ENCODE measurements at regions not wholly inside any gene's neighbourhood (a gene's known extent, or its start where the extent isn't known, plus 50 kb on each side); places are given as distances from the start of the nearest gene placed in this dataset.

DNA sequence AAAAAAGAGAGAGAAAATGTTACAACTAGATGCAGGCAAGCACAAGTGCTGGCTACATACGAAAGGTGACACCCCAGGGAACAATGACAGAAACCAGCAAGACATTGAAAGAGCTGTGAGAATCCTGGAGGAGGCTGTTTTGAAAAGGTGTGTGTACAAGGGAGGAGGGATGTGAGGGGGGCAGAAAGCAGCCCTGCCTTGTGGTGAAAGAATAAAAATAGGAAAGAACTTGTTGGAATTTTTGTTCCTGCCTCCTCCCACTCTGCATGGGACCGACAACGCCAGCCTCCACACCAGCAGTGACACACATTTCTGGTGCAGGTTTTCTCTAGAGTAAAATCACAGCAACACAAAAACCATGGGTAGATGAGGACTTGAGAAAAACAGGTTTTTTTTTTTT lies 1258.6 kb downstream of the PCDH9 start:
- no peak for DNase-seq
- no peak overlapping the region for H3K27ac ChIP-seq (ENCODE audit: low read length)
- H3K4me3 ChIP-seq (ENCODE audit: low read length), result no peak overlapping the region
- H3K9me3 ChIP-seq (ENCODE audit: control insufficient read depth, low read depth, low read length), result no peaks in the 10 kb centered on the region
- 75% methylated on average over 1 of the region's 3 CpGs for WGBS (ENCODE audit: insufficient coverage, low lambda C conversion rate)
- no peaks in the 10 kb centered on the region for H3K27me3 ChIP-seq (ENCODE audit: control insufficient read depth, insufficient read depth, low read length)
- H3K4me1 ChIP-seq (ENCODE audit: control insufficient read depth, insufficient read depth, low read length), result no peaks in the 10 kb centered on the region
- H3K36me3 ChIP-seq (ENCODE audit: control insufficient read depth, insufficient read depth, low read length), result no peaks in the 10 kb centered on the region

DNA sequence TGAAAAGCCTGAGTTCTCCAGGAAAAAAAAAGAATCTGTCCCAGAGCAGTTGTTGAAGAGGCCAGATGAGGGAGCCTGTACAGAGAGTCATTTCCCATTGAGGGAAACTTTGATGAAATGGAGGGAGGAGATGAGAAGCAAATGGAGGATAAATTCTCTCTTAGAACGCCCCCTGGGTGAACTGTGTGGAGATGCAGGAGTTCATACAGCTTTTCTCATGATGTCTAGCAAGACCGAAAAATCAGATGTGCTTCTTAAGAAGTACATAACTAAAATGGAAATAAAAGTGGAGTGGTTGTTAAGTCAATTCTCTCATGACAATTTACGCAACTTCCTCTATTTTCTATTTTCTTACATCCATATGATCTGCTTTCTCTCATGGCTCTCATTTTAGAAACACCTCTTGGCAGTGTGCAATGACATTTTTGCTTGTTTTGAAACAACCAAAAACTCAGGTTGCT lies 1263.1 kb downstream of the PCDH9 start:
- Histone ChIP-seq H3K4me3 (ENCODE audit: low read length) (no peak overlapping the region), H3K4me1 (ENCODE audit: control insufficient read depth, insufficient read depth, low read length) (no peaks in the 10 kb centered on the region), H3K27me3 (ENCODE audit: control insufficient read depth, insufficient read depth, low read length) (no peaks in the 10 kb centered on the region), H3K9me3 (ENCODE audit: control insufficient read depth, low read depth, low read length) (no peaks in the 10 kb centered on the region), H3K36me3 (ENCODE audit: control insufficient read depth, insufficient read depth, low read length) (no peaks in the 10 kb centered on the region), H3K27ac (ENCODE audit: low read length) (no peak overlapping the region)
- WGBS (ENCODE audit: insufficient coverage, low lambda C conversion rate), result 100% methylated on average over 1 of the region's 3 CpGs
- DNase-seq, result no peak

DNA sequence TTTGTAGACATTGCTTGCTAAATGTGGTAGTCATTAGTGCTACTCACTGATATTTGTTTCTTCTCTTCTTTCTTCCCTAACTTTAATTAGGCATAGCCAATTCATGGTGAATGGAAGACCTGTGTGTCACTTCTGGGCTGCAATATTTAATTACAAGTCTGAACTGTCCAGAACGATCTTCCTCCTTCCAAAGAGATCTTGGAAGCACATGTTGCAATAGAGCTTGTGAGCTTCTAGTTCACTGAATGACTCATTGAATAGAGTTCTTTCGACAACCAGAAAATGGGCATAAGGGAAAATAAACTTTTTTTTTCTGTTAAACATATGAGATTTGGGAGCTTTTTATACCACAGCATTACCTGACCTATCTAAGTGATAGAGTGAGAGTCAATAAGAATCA lies 1264.6 kb downstream of the PCDH9 start:
- Histone ChIP-seq H3K27me3 (ENCODE audit: control insufficient read depth, insufficient read depth, low read length) (no peaks in the 10 kb centered on the region), H3K4me3 (ENCODE audit: low read length) (no peak overlapping the region), H3K4me1 (ENCODE audit: control insufficient read depth, insufficient read depth, low read length) (no peaks in the 10 kb centered on the region), H3K27ac (ENCODE audit: low read length) (no peak overlapping the region), H3K9me3 (ENCODE audit: control insufficient read depth, low read depth, low read length) (no peaks in the 10 kb centered on the region), H3K36me3 (ENCODE audit: control insufficient read depth, insufficient read depth, low read length) (no peaks in the 10 kb centered on the region)
- 88% methylated on average over 1 of the region's 2 CpGs for WGBS (ENCODE audit: insufficient coverage, low lambda C conversion rate)
- DNase-seq, result no peak

DNA sequence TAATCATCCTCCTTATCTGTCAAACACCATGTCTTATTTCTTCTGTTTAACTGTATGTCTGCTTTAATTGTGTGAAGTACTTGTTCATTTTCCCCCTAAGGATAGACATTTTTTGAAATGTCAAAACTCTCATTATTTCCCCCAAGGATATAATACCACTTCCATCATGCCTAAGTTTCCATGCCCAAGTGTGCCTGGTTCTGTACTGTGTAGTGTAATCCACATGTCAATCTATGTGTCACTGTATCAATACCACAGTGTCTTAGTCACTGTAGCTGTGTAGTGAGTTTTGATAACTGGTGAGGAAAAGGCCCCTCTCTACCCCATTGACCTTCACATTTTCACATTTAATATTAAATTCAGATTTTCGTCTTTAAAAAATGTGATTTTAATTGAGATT lies 1265.5 kb downstream of the PCDH9 start:
- H3K36me3 ChIP-seq (ENCODE audit: control insufficient read depth, insufficient read depth, low read length), result no peaks in the 10 kb centered on the region
- no peaks in the 10 kb centered on the region for H3K9me3 ChIP-seq (ENCODE audit: control insufficient read depth, low read depth, low read length)
- H3K27ac ChIP-seq (ENCODE audit: low read length), result no peak overlapping the region
- H3K4me1 ChIP-seq (ENCODE audit: control insufficient read depth, insufficient read depth, low read length), result no peaks in the 10 kb centered on the region
- no peaks in the 10 kb centered on the region for H3K27me3 ChIP-seq (ENCODE audit: control insufficient read depth, insufficient read depth, low read length)
- no peak overlapping the region for H3K4me3 ChIP-seq (ENCODE audit: low read length)
- 100% methylated on average over 1 of the region's 1 CpG for WGBS (ENCODE audit: insufficient coverage, low lambda C conversion rate)
- DNase-seq, result no peak

DNA sequence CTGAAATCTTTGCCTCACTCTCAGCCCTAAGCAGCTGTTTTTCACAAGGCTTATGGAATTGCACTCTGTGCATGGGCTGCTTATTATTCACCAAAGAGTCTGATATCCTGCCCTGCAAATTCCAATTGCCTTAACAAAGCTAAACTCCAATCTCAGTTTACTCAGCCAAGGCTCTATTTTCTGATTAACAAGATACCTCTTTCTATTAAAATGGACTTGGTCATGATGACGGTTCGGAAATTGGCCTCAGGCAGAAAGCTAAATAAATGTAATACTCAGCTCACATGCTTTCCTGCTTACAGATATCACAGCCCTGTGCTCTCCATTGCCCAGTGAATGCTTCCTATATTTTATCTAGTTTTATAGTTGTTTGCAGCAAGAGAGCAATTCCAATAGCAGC lies 1270.8 kb downstream of the PCDH9 start:
- no peaks in the 10 kb centered on the region for H3K27me3 ChIP-seq (ENCODE audit: control insufficient read depth, insufficient read depth, low read length)
- DNase-seq, result no peak

DNA sequence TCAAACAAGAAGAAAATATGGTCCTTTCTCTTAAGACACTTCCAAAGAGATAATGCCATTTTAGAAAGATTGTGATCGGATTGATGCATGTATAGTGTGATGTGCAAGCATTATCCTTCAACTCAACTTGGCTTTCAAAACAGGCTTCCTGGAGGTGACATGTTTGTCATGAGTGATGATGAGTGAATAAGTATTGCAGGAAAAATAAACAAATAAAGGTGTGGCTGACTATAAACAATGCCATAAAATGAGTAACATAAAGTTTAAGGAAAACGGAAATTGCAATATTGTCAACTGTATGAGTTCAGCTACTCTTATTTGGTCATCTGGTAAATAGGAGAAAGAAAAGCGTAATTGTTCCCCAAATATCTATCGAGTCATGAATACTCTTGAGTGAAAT lies 1283.7 kb downstream of the PCDH9 start:
- no peak for DNase-seq
- Histone ChIP-seq H3K9me3 (ENCODE audit: control insufficient read depth, low read depth, low read length) (no peaks in the 10 kb centered on the region), H3K36me3 (ENCODE audit: control insufficient read depth, insufficient read depth, low read length) (no peaks in the 10 kb centered on the region), H3K4me1 (ENCODE audit: control insufficient read depth, insufficient read depth, low read length) (no peaks in the 10 kb centered on the region), H3K4me3 (ENCODE audit: low read length) (no peak overlapping the region), H3K27ac (ENCODE audit: low read length) (no peak overlapping the region), H3K27me3 (ENCODE audit: control insufficient read depth, insufficient read depth, low read length) (no peaks in the 10 kb centered on the region)
- 100% methylated on average over 3 of the region's 4 CpGs for WGBS (ENCODE audit: insufficient coverage, low lambda C conversion rate)

More for the DNA sequence above, 1270.8 kb downstream of the PCDH9 start:
- no peaks in the 10 kb centered on the region for H3K36me3 ChIP-seq (ENCODE audit: control insufficient read depth, insufficient read depth, low read length)
- no CpG with 5 or more reads among the region's 2 CpGs for WGBS (ENCODE audit: insufficient coverage, low lambda C conversion rate)
- H3K9me3 ChIP-seq (ENCODE audit: control insufficient read depth, low read depth, low read length), result peaks cover 4% of the 10 kb centered on the region
- H3K27ac ChIP-seq (ENCODE audit: low read length), result no peak overlapping the region
- H3K4me3 ChIP-seq (ENCODE audit: low read length), result no peak overlapping the region
- H3K4me1 ChIP-seq (ENCODE audit: control insufficient read depth, insufficient read depth, low read length), result no peaks in the 10 kb centered on the region

DNA sequence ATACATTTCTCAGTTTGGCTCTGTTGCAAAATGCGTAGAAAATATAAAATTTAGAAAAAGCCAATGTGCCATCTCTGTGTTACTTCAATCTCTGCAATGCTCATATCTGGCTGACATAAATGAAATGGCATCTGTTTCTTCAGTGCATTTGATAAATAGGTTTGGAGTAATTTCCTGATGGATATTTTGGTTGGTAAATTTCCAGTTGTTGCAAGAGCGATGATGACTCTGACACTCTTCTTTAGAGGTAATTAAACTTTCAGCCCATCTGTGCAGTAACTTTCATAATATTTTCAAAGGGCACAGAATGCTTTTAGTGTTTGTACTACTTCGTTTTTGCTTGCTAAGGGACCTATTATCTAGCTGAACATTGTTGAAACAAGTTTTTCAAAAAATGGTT lies 1286.4 kb downstream of the PCDH9 start:
- Histone ChIP-seq H3K36me3 (ENCODE audit: control insufficient read depth, insufficient read depth, low read length) (no peaks in the 10 kb centered on the region), H3K27me3 (ENCODE audit: control insufficient read depth, insufficient read depth, low read length) (no peaks in the 10 kb centered on the region), H3K9me3 (ENCODE audit: control insufficient read depth, low read depth, low read length) (no peaks in the 10 kb centered on the region), H3K27ac (ENCODE audit: low read length) (no peak overlapping the region), H3K4me1 (ENCODE audit: control insufficient read depth, insufficient read depth, low read length) (no peaks in the 10 kb centered on the region), H3K4me3 (ENCODE audit: low read length) (no peak overlapping the region)
- DNase-seq, result no peak
- no CpG with 5 or more reads among the region's 3 CpGs for WGBS (ENCODE audit: insufficient coverage, low lambda C conversion rate)

DNA sequence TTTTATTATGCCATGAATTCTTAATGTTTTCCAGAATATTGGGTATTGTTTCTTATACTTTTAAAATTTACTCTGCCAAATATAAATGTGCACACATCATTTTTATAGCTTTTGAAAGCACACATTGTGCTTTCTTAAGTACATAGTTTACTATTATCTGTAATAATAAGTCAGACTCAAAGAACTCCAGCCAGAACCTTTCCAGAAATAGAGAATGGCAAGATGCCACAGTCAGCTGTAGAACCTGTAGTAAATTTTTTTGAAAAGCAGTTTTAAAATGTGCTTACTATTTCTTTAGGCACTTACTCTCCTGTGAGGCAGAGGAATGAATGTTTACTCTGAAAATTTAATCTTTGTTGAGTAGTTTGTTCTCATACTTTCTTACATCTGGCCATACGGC lies 1287.1 kb downstream of the PCDH9 start:
- no CpG with 5 or more reads among the region's 1 CpG for WGBS (ENCODE audit: insufficient coverage, low lambda C conversion rate)
- no peak for DNase-seq
- Histone ChIP-seq H3K9me3 (ENCODE audit: control insufficient read depth, low read depth, low read length) (no peaks in the 10 kb centered on the region), H3K27ac (ENCODE audit: low read length) (no peak overlapping the region), H3K36me3 (ENCODE audit: control insufficient read depth, insufficient read depth, low read length) (no peaks in the 10 kb centered on the region), H3K27me3 (ENCODE audit: control insufficient read depth, insufficient read depth, low read length) (no peaks in the 10 kb centered on the region), H3K4me1 (ENCODE audit: control insufficient read depth, insufficient read depth, low read length) (no peaks in the 10 kb centered on the region), H3K4me3 (ENCODE audit: low read length) (no peak overlapping the region)

DNA sequence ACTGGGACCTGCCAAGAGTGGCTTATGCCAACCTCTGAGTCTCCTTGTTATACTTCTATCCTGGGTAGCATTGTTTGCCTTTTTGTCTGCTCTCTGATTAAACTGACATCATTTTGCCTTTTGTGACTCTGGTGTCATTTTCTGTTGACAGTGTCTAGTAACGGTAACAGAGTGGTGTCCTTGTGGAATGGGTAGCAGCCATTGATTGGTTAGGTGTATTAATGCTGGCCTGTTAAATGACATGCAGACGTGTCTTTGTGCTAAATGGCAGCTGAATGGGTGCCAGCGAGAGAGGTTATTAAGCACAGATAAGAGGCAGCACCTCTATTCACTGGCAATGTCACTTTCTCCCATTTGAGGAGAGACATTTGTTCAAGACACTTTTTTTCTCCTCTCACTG lies 1289.4 kb downstream of the PCDH9 start:
- no CpG with 5 or more reads among the region's 3 CpGs for WGBS (ENCODE audit: insufficient coverage, low lambda C conversion rate)
- no peak overlapping the region for H3K27ac ChIP-seq (ENCODE audit: low read length)

DNA sequence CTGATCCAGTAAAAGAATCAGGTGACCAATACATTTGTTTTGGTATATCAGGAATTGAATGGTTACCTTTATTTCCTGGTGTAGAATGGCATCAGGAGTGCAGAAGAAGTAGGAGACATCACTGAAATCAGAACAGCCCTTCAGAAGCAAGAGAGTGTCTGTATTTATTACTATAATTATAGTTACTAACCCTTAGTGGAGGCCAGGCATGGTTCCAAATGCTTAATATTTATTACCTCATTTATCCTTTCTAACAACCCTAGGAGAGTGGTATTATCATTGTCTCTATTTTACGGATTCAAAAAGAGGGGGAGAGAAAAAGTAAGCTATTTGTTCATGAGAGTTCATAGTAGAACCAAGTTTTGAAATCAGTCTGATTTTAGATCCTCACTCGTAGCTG lies 1292.9 kb downstream of the PCDH9 start:
- no peaks in the 10 kb centered on the region for H3K4me1 ChIP-seq (ENCODE audit: control insufficient read depth, insufficient read depth, low read length)
- no peak overlapping the region for H3K27ac ChIP-seq (ENCODE audit: low read length)
- no peak for DNase-seq
- H3K36me3 ChIP-seq (ENCODE audit: control insufficient read depth, insufficient read depth, low read length), result no peaks in the 10 kb centered on the region
- H3K9me3 ChIP-seq (ENCODE audit: control insufficient read depth, low read depth, low read length), result no peaks in the 10 kb centered on the region
- 80% methylated on average over 1 of the region's 2 CpGs for WGBS (ENCODE audit: insufficient coverage, low lambda C conversion rate)
- no peak overlapping the region for H3K4me3 ChIP-seq (ENCODE audit: low read length)
- no peaks in the 10 kb centered on the region for H3K27me3 ChIP-seq (ENCODE audit: control insufficient read depth, insufficient read depth, low read length)

More for the DNA sequence above, 1289.4 kb downstream of the PCDH9 start:
- H3K9me3 ChIP-seq (ENCODE audit: control insufficient read depth, low read depth, low read length), result no peaks in the 10 kb centered on the region
- no peak for DNase-seq
- H3K4me3 ChIP-seq (ENCODE audit: low read length), result no peak overlapping the region
- no peaks in the 10 kb centered on the region for H3K27me3 ChIP-seq (ENCODE audit: control insufficient read depth, insufficient read depth, low read length)
- no peaks in the 10 kb centered on the region for H3K36me3 ChIP-seq (ENCODE audit: control insufficient read depth, insufficient read depth, low read length)
- H3K4me1 ChIP-seq (ENCODE audit: control insufficient read depth, insufficient read depth, low read length), result no peaks in the 10 kb centered on the region

DNA sequence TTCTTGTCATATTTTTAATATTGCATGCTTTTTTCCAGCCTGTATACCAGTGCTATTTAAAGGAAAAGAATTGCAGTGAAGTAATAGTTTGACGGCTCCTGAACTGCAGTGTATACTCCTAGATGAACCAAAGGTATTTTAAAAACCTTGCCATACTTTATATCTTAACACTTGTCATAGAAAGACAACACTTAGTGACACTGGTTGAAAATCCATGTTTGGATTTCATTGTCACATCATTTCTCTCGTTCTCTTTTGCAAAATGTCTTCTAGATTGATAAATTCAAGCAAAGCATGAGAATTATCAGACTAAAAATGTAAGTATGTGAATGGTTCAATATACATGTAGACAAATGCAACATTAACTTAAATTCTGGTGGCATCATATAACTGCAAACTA lies 1293.9 kb downstream of the PCDH9 start:
- Histone ChIP-seq H3K9me3 (ENCODE audit: control insufficient read depth, low read depth, low read length) (no peaks in the 10 kb centered on the region), H3K27me3 (ENCODE audit: control insufficient read depth, insufficient read depth, low read length) (no peaks in the 10 kb centered on the region), H3K36me3 (ENCODE audit: control insufficient read depth, insufficient read depth, low read length) (no peaks in the 10 kb centered on the region), H3K4me3 (ENCODE audit: low read length) (no peak overlapping the region), H3K27ac (ENCODE audit: low read length) (no peak overlapping the region), H3K4me1 (ENCODE audit: control insufficient read depth, insufficient read depth, low read length) (no peaks in the 10 kb centered on the region)
- 100% methylated on average over 1 of the region's 2 CpGs for WGBS (ENCODE audit: insufficient coverage, low lambda C conversion rate)
- DNase-seq, result no peak
